H9 (cell line): ENCODE measurements at regions not wholly inside any gene's neighbourhood (a gene's known extent, or its start where the extent isn't known, plus 50 kb on each side); places are given as distances from the start of the nearest gene placed in this dataset.

Experiments used
- DNase-seq: peaks from one replicate; pipeline ENCODE4 v3.0.0-alpha.2; 2017
- H2AFZ ChIP-seq: one replicate; pipeline ENCODE4 v1.6.1; 2013; ENCODE audit warnings: mild to moderate bottlenecking, low read length, control low read depth, moderate library complexity
- H2AK5ac ChIP-seq: 2 replicates; pipeline ENCODE4 v1.6.1; 2013; ENCODE audit warnings: low read length, control low read depth, mixed read lengths; ENCODE audit not compliant: insufficient read length
- H2BK120ac ChIP-seq: one replicate; pipeline ENCODE4 v1.6.1; 2013; ENCODE audit warnings: low read depth, mild to moderate bottlenecking, low read length, control low read depth, inconsistent platforms; ENCODE audit not compliant: poor library complexity, severe bottlenecking
- H2BK12ac ChIP-seq: 2 replicates; pipeline ENCODE4 v1.6.1; 2013; ENCODE audit warnings: low read length, control low read depth, mixed read lengths, low read depth; ENCODE audit not compliant: insufficient read length
- H2BK15ac ChIP-seq: 2 replicates; pipeline ENCODE4 v1.6.1; 2013; ENCODE audit warnings: low read depth, low read length, control low read depth
- H2BK20ac ChIP-seq: one replicate; pipeline ENCODE4 v1.6.1; 2013; ENCODE audit warnings: low read depth, mild to moderate bottlenecking, low read length, control low read depth, inconsistent platforms; ENCODE audit not compliant: poor library complexity, severe bottlenecking
- H2BK5ac ChIP-seq: 2 replicates; pipeline ENCODE4 v1.6.1; 2013; ENCODE audit warnings: low read length, control low read depth, mixed read lengths; ENCODE audit not compliant: insufficient read length
- H3K14ac ChIP-seq: 2 replicates; pipeline ENCODE4 v1.6.1; 2013; ENCODE audit warnings: low read length, control low read depth; ENCODE audit not compliant: insufficient read depth
- H3K18ac ChIP-seq: 2 replicates; pipeline ENCODE4 v1.6.1; 2013; ENCODE audit warnings: low read depth, mild to moderate bottlenecking, mixed read lengths, low read length, control low read depth; ENCODE audit not compliant: insufficient read length
- H3K23ac ChIP-seq: 2 replicates; pipeline ENCODE4 v1.6.1; 2013; ENCODE audit warnings: low read length, control low read depth, mixed read lengths, low read depth; ENCODE audit not compliant: insufficient read length
- H3K23me2 ChIP-seq: 2 replicates; pipeline ENCODE4 v1.6.1; 2013; ENCODE audit warnings: low read depth, mild to moderate bottlenecking, mixed read lengths, low read length, control low read depth; ENCODE audit not compliant: insufficient read length, poor library complexity, severe bottlenecking
- H3K27ac ChIP-seq: 2 replicates; pipeline ENCODE4 v1.5.1; 2013; ENCODE audit warnings: low read length, control low read depth, mixed read lengths, low read depth; ENCODE audit not compliant: insufficient read length
- H3K27me3 ChIP-seq: 2 replicates; pipeline ENCODE4 v1.6.1; 2013; ENCODE audit warnings: low read length, control low read depth, inconsistent platforms; ENCODE audit not compliant: insufficient read depth
- H3K4ac ChIP-seq: 2 replicates; pipeline ENCODE4 v1.6.1; 2013; ENCODE audit warnings: low read depth, mild to moderate bottlenecking, control low read depth, inconsistent platforms, low read length, moderate library complexity
- H3K4me1 ChIP-seq: 2 replicates; pipeline ENCODE4 v1.6.1; 2013; ENCODE audit warnings: low read length, control low read depth, inconsistent platforms; ENCODE audit not compliant: insufficient read depth
- H3K4me2 ChIP-seq: 2 replicates; pipeline ENCODE4 v1.6.1; 2013; ENCODE audit warnings: low read length, control low read depth, mixed read lengths; ENCODE audit not compliant: insufficient read length, insufficient read depth
- H3K56ac ChIP-seq: 2 replicates; pipeline ENCODE4 v1.6.1; 2013; ENCODE audit warnings: low read depth, mild to moderate bottlenecking, mixed read lengths, low read length, control low read depth; ENCODE audit not compliant: insufficient read length
- H3K79me1 ChIP-seq: 2 replicates; pipeline ENCODE4 v1.6.1; 2013; ENCODE audit warnings: low read depth, mild to moderate bottlenecking, moderate library complexity, low read length, control low read depth, inconsistent platforms; ENCODE audit not compliant: insufficient read depth, poor library complexity, severe bottlenecking
- H3K79me2 ChIP-seq: 2 replicates; pipeline ENCODE4 v1.6.1; 2013; ENCODE audit warnings: low read length, control low read depth, inconsistent platforms; ENCODE audit not compliant: insufficient read depth
- H3K9ac ChIP-seq: 2 replicates; pipeline ENCODE4 v1.6.1; 2013; ENCODE audit warnings: low read length, control low read depth, mixed read lengths; ENCODE audit not compliant: insufficient read length; ENCODE audit errors: extremely low read depth
- H3K9me3 ChIP-seq: one replicate; pipeline ENCODE4 v1.6.1; 2013; ENCODE audit warnings: low read depth, low read length, inconsistent platforms; ENCODE audit not compliant: control insufficient read depth
- H3T11ph ChIP-seq: one replicate; pipeline ENCODE4 v1.6.1; 2013; ENCODE audit warnings: mild to moderate bottlenecking, low read length, control low read depth, inconsistent platforms
- H4K20me1 ChIP-seq: one replicate; pipeline ENCODE4 v1.6.1; 2013; ENCODE audit not compliant: control insufficient read depth, insufficient read length, insufficient read depth
- H4K5ac ChIP-seq: 2 replicates; pipeline ENCODE4 v1.6.1; 2013; ENCODE audit warnings: low read depth, mild to moderate bottlenecking, mixed read lengths, low read length, control low read depth; ENCODE audit not compliant: insufficient read length
- H4K8ac ChIP-seq: replicated peaks from 2 replicates; pipeline ENCODE4 v1.6.1; 2013; ENCODE audit warnings: low read length, control low read depth, mixed read lengths, low read depth; ENCODE audit not compliant: insufficient read length
- H4K91ac ChIP-seq: 2 replicates; pipeline ENCODE4 v1.6.1; 2013; ENCODE audit warnings: low read depth, mild to moderate bottlenecking, moderate library complexity, mixed read lengths, low read length, control low read depth; ENCODE audit not compliant: insufficient read length
- H3K27ac Mint-ChIP-seq, 3 experiments: 2 replicates in 2 of 3; 3 replicates in 1 of 3; pipeline ENCODE4 v1.8.0; 2020 to 2021; ENCODE audit warnings: mixed read lengths in 3 of 3, mild to moderate bottlenecking in 1 of 3, moderate library complexity in 1 of 3
- H3K27me3 Mint-ChIP-seq: 2 replicates; pipeline ENCODE4 v1.8.0; 2021; ENCODE audit warnings: low read depth, mild to moderate bottlenecking, moderate library complexity, mixed read lengths
- H3K36me3 Mint-ChIP-seq, 3 experiments: 2 replicates in 2 of 3; 3 replicates in 1 of 3; pipeline ENCODE4 v1.8.0; 2020 to 2021; ENCODE audit warnings: low read depth in 3 of 3, mixed read lengths in 3 of 3; ENCODE audit not compliant: insufficient read depth in 1 of 3
- H3K4me1 Mint-ChIP-seq, 2 experiments: 2 replicates each; pipeline ENCODE4 v1.8.0; 2020; ENCODE audit warnings: mixed read lengths in 2 of 2
- H3K4me3 Mint-ChIP-seq, 2 experiments: 2 replicates in 1 of 2; 3 replicates in 1 of 2; pipeline ENCODE4 v1.8.0; 2020 to 2021; ENCODE audit warnings: mild to moderate bottlenecking in 2 of 2, mixed read lengths in 2 of 2, moderate library complexity in 1 of 2
- H3K9me3 Mint-ChIP-seq, 2 experiments: 2 replicates in 1 of 2; 3 replicates in 1 of 2; pipeline ENCODE4 v1.8.0; 2020; ENCODE audit warnings: mild to moderate bottlenecking in 2 of 2, mixed read lengths in 2 of 2, moderate library complexity in 1 of 2
- CTCF ChIP-seq: fragments of 200-600 bp; sonication (generic); conservative IDR thresholded peaks from 3 replicates; pipeline ENCODE4 v1.8.0; 2021; ENCODE audit warnings: antibody characterized with exemption, mild to moderate bottlenecking
- WGBS: extraction: QIAGEN DNeasy Blood & Tissue Kit; methylation state at CpG from one replicate; pipeline ENCODE4 v1.1.7; 2013; ENCODE audit warnings: missing lambda C conversion rate, low lambda C conversion rate, mixed read lengths; ENCODE audit not compliant: insufficient read length; ENCODE audit errors: extremely low coverage; 5-methylcytosine and 5-hydroxymethylcytosine counted together

- no peak overlapping the region for H3K56ac ChIP-seq
- H3K79me2 ChIP-seq, result no peaks in the 10 kb centered on the region
- no peak overlapping the region for H2BK120ac ChIP-seq
- no peak overlapping the region for H3T11ph ChIP-seq
- H3K36me3 Mint-ChIP-seq, result no peaks in the 10 kb centered on the region
- H3K4me2 ChIP-seq, result no peak overlapping the region
- H3K79me1 ChIP-seq, result no peaks in the 10 kb centered on the region
- H3K4me1 Mint-ChIP-seq, result peaks cover 26 to 27% of the 10 kb centered on the region in 2 experiments
- H3K23ac ChIP-seq, result no peak overlapping the region
- H3K14ac ChIP-seq, result no peak overlapping the region
- no peak overlapping the region for H2BK5ac ChIP-seq
- H3K27me3 ChIP-seq, result peaks cover 16% of the 10 kb centered on the region
- no peaks in the 10 kb centered on the region for H3K9me3 ChIP-seq
- no peak overlapping the region for H4K5ac ChIP-seq
- H4K20me1 ChIP-seq, result no peaks in the 10 kb centered on the region
- no peak overlapping the region for H3K4me3 Mint-ChIP-seq
- TF ChIP-seq CTCF, result no peak
- H2BK20ac ChIP-seq, result no peak overlapping the region
- no peak overlapping the region for H2BK12ac ChIP-seq
- no peak overlapping the region for H3K27ac ChIP-seq
- H3K9me3 Mint-ChIP-seq, result no peaks in the 10 kb centered on the region
- H2BK15ac ChIP-seq, result no peak overlapping the region
- no peak overlapping the region for H2AK5ac ChIP-seq
- no peak overlapping the region for H3K4ac ChIP-seq
- no peak for DNase-seq
- no CpG with 5 or more reads among the region's 4 CpGs for WGBS
- H3K27ac Mint-ChIP-seq, result no peak overlapping the region
- H3K27me3 Mint-ChIP-seq, result peaks cover 46% of the 10 kb centered on the region
- peaks cover 17% of the 10 kb centered on the region for H3K23me2 ChIP-seq
- H4K8ac ChIP-seq, result no peak overlapping the region
- peaks cover 5% of the 10 kb centered on the region; the same call in 1 of the 2 replicates for H3K4me1 ChIP-seq
- H4K91ac ChIP-seq, result no peak overlapping the region
- no peak overlapping the region for H3K9ac ChIP-seq
- H2AFZ ChIP-seq, result no peak overlapping the region
- H3K18ac ChIP-seq, result no peak overlapping the region
Observed at GRCh38 chr3:124582196-124582595, 148.1 kb upstream of the UMPS start.
